NOMO-1 treated with DMSO at 0.1 percent for 48 hours (cell line): ENCODE measurements at regions not wholly inside any gene's neighbourhood (a gene's known extent, or its start where the extent isn't known, plus 50 kb on each side); places are given as distances from the start of the nearest gene placed in this dataset.

ENCODE experiments used
- DNase-seq: peaks from one replicate; lab custom pipeline; 2025; ENCODE audit not compliant: unreplicated experiment; lab: John Stamatoyannopoulos, UW

DNA sequence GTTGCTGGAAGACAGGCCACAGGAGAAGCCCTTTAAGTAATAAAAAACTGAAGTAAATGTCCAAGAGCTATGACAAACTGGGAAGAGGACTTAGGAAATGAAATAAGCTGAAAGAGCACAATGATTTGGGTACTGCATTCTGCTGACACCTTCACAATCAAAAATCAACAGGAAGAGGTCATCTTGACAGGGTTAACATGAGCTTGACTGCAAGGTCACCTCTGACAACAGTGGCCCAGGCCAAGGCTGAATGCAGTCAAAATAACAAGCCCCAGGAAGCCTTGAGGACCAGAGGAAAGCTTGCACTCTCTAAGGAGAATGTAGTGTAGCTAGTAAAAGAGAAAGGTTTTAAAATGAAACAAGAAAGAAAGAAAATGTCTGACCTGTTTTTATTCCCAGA, 179.3 kb downstream of the SEC16B start:
- no peak for DNase-seq

- no peak for DNase-seq
Measured at GRCh38 chr1:177789956-177790355, 179.9 kb downstream of the SEC16B start.

GRCh38 chr1:177786176-177786745, 183.6 kb downstream of the SEC16B start:
- DNase-seq = no peak

GRCh38 chr1:177784936-177785335, 184.9 kb downstream of the SEC16B start:
- DNase-seq = no peak

GRCh38 chr1:177784409-177784808, 185.4 kb downstream of the SEC16B start:
- DNase-seq = no peak

DNA sequence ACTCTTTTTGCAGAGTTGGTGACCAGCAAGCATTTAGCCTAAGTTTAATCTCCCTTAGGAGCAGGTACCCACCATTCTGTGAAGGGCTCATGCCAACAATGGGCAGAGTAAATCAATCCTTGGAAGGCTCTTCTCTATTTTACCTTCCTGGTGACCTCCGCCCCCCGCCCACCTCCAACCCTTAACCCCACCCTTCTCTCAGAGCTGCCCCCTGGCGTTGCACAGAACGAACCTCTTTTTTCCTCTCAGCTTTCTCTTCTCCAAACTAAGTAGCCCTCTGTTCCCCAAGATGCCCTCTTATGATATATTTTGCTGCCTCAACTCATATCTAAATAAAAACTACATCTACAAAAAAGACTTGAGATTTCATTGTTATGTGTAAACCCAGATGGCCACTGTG, 186.8 kb downstream of the SEC16B start:
- DNase-seq = no peak

GRCh38 chr1:177780096-177780700, 189.7 kb downstream of the SEC16B start:
- DNase-seq = peak; percentile 43

DNA sequence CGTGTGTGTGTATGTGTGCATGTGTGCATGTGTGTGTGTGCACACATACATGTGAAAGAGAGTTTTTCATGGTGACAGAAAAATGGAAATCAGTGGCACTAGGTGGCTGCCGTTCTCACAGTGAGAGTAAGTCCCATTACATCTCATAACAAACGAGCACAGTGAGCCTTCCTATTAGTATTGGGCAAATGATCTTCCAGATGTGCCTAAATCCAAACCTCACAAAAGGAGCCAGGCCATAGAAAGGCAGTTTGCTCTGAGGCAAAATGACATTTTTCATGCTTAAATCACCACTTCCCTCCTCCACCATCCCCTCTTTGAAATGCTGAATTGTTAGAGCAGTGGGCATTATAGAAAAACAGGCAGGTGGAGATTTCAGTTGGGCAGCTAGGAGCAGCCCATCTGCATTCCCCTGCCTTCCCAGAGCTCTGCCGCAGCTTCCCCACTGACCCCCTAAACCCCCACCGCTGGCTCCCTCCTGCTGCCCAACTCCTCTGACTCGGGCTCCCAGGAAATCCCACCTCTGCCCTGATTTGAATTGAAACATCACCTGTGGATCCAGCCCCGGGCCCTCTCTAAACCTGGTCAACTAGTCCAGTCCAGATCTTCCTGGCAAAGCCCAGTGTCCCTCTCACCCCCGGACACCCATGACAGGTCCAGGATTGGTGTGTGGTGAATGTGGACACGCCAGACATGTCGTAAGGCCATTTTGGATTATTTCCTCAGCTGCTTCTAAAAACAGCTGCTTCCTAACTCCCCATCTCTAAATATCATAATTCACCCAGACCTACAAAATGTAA, 190.5 kb downstream of the SEC16B start:
- no peak for DNase-seq

GRCh38 chr1:177775924-177776323, 193.9 kb downstream of the SEC16B start:
- DNase-seq = no peak

- DNase-seq = no peak
Measured at GRCh38 chr1:177772386-177772960, 197.4 kb downstream of the SEC16B start.

DNA sequence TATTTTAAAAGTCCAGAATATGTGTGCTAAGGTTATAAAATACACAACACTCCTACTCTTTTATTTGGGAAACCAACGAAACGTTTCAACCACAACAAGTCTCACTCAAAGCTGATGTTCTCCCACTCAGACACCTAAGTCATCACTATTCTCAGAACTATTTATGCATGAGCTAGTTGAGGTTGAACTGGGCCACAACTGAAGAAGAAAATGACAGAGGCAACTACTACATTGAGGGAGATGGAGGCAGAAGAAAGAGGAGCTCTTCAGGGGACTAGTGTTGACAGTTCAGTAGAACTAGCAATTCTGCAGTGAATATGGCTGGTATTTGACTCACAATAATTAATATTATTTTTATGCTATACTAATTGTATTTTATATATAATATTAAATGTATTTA, 198.2 kb downstream of the SEC16B start:
- no peak for DNase-seq

GRCh38 chr1:177770096-177770495, 199.8 kb downstream of the SEC16B start:
- no peak for DNase-seq

DNA sequence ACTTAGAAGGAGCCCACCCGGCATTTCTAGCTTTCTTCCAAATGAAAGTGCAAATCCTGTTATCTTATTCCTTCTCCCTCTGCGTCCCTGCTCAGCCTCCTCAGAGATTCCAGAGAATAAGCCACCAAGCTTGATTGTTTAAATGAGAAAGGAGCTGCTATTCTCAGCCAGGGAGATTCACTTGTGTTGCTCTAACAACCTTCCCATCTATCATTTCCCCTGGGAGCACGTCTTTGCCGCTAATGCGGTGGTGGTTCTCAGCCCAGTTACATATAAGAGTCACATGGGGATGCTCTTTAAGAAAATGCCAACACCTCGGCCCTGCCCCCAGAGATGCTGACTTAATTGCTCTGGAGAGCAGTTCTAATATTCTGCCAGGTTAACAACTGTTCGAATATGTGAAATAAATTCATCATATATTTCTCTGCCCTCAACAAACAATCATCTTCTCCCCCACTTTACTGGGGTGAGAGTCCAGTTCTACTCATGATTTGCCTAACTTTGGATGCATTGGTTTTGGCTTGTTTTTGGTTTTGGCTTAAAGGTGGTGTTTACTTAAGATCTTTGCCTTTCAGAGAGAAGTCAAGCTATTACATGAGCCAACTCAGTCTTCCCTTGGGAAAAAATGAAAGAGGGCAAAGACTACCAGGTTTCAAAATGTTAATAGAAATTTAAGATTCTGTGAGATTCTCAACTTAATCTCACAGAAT, 213.9 kb downstream of the SEC16B start:
- no peak for DNase-seq

- DNase-seq = no peak
Measured at GRCh38 chr1:177754603-177755002, 215.3 kb downstream of the SEC16B start.

DNA sequence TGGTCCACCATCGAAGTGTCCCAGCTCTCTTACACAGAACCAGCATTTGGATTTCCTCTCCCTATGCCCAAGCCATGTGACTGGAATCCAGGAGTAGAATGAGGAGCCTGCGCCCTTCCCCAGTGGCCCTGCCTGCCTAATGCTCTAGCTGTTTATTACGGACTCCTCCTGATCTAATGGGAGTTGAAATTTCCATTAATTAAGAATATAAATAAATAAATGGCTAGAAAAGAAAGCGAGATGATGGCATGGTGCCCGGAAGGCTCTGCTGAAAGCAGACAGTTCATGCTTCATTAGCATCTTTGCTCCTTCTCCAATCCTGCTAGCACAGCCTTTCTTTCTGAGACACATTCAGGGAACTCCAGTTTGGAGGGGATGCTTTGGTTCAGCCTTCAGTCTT, 216.2 kb downstream of the SEC16B start:
- DNase-seq = no peak

DNA sequence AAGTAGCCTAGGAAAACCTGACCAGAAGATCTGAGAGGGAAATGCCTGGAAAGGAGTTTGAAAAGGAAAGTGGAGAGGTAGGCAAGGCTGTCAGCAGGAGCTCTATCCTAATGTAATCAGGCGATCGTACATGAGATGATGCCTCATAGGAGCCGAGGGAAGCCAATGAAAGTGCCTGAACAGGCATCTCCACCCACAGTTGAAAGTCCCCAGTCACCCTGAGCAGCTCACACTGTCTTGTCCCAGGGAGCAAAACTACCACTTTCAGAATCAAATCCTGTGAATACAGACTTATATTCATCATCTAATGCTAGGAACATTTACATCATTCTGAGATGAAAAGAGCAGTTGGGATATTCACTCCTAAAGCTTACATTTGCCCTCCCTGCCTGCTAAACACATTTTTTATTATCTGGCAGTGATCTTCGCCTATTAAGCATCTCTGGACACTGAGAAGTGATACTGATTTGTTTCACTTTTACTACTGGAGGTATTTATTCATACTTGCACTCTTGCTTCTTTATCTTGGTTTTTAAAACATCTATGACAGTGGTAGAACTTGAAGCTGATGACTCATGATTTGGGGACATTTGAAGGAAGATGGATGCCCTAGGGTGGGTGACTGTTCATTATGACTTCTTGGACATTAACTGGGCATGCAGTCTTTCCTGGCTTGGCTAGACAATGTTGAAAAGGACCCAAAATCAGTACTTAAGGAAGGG, 221.6 kb downstream of the SEC16B start:
- no peak for DNase-seq

DNA sequence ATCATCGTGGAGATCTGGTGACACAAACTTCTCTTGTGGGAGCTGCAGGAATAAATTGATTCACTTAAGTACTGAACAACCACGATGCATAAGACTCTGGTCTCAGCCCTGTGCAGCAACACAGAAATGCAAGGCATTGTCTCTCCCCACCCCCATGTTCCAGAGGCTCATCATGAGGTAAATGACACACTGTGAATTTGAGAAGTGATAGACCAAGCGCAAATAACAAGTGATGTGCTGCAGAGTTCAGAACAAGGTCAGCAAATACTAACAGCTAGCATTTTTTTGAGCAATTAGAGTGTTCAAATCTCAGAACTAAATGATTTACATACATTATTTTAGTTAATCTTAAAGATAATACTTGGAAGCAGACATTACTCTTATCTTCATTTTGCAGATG, 223.7 kb downstream of the SEC16B start:
- no peak for DNase-seq

GRCh38 chr1:177744906-177745305, 225.0 kb downstream of the SEC16B start:
- no peak for DNase-seq

GRCh38 chr1:177741476-177741875, 228.4 kb downstream of the SEC16B start:
- no peak for DNase-seq

DNA sequence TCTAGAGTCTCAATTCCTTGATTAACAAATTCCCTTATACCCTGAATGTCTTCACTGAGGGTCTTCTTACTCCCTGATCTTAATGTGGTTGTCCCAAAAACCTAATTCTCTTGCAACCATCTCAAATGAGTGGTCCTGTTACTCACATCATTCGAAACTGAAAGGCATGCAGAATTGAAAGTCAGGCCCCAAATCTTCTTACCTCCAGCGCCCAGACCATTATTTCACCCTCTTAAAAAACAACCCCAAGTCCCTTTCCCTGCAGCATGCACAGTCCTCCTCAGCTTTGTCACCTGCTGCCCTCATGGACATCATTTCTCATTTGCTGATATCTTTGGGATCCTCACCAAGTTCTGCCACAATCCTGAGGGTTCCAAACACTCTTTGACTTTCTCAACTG, 230.1 kb downstream of the SEC16B start:
- no peak for DNase-seq

- DNase-seq = no peak
Measured at GRCh38 chr1:177737456-177737855, 232.4 kb downstream of the SEC16B start.
